SK-MEL-5 (cell line): ENCODE measurements at regions not wholly inside any gene's neighbourhood (a gene's known extent, or its start where the extent isn't known, plus 50 kb on each side); places are given as distances from the start of the nearest gene placed in this dataset.
A peak's percentile ranks its signal among the peaks of the same experiment; 100 is the strongest.
"Not testable (repeated sequence)": the region's sequence is repeated elsewhere in the genome, so short reads cannot be mapped to it uniquely, and the experiment has no call there.

Experiments used
- DNase-seq: peaks from one replicate; pipeline ENCODE4 v3.0.0-alpha.2; 2016; ENCODE audit warnings: low read depth, low spot score
- in situ Hi-C: cut with HindIII; loops from 2 replicates; pipeline ENCODE4 v1.10.0; 2016; ENCODE audit warnings: low sequenced_read_pairs, high pct_unique_total_duplicates, low pct_unique_long_range_greater_than_20kb

GRCh38 chr20:54782758-54783157, 307.4 kb downstream of the DOK5 start:
- in situ Hi-C loops, DNase-seq: not testable (repeated sequence)

- in situ Hi-C loops, result no loop called here
- DNase-seq, result no peak
These were observed 299.0 kb downstream of the DOK5 start for GRCh38 chr20:54774426-54774825.

- in situ Hi-C loops, result no loop called here
- no peak for DNase-seq
These were observed 298.2 kb downstream of the DOK5 start for GRCh38 chr20:54773643-54774000.

GRCh38 chr20:54772893-54773642, 297.7 kb downstream of the DOK5 start:
- in situ Hi-C loops, result no loop called here
- DNase-seq, result no peak

- no peak for DNase-seq
- in situ Hi-C loops, result no loop called here
These were observed 291.1 kb downstream of the DOK5 start for GRCh38 chr20:54766483-54766882.

- no peak for DNase-seq
- in situ Hi-C loops, result no loop called here
These were observed 288.0 kb downstream of the DOK5 start for GRCh38 chr20:54763366-54763765.

GRCh38 chr20:54759589-54759988, 284.2 kb downstream of the DOK5 start:
- no peak for DNase-seq

GRCh38 chr20:54746796-54747195, 271.4 kb downstream of the DOK5 start:
- DNase-seq, result no peak
- in situ Hi-C loops, result no loop called here

More at GRCh38 chr20:54759589-54759988, 284.2 kb downstream of the DOK5 start:
- in situ Hi-C loops, result no loop called here

- no peak for DNase-seq
- in situ Hi-C loops, result no loop called here
These were observed 270.4 kb downstream of the DOK5 start for GRCh38 chr20:54745780-54746179.

GRCh38 chr20:54744097-54744496, 268.7 kb downstream of the DOK5 start:
- no peak for DNase-seq
- in situ Hi-C loops, result no loop called here

GRCh38 chr20:54742193-54742592, 266.8 kb downstream of the DOK5 start:
- in situ Hi-C loops, result no loop called here
- no peak for DNase-seq

- DNase-seq, result no peak
- in situ Hi-C loops, result no loop called here
These were observed 261.0 kb downstream of the DOK5 start for GRCh38 chr20:54736421-54736820.

GRCh38 chr20:54733687-54734086, 258.3 kb downstream of the DOK5 start:
- in situ Hi-C loops, result no loop called here
- DNase-seq, result no peak

GRCh38 chr20:54727490-54727889, 252.1 kb downstream of the DOK5 start:
- DNase-seq, result no peak
- in situ Hi-C loops, result no loop called here

GRCh38 chr20:54726687-54727300, 251.4 kb downstream of the DOK5 start:
- DNase-seq, result peak; percentile 55
- in situ Hi-C loops, result no loop called here

GRCh38 chr20:54725266-54725665, 249.9 kb downstream of the DOK5 start:
- in situ Hi-C loops, DNase-seq: not testable (repeated sequence)

- in situ Hi-C loops, result no loop called here
- no peak for DNase-seq
These were observed 248.3 kb downstream of the DOK5 start for GRCh38 chr20:54723723-54724122.

GRCh38 chr20:54717983-54718382, 242.6 kb downstream of the DOK5 start:
- in situ Hi-C loops, result no loop called here
- DNase-seq, result no peak

- in situ Hi-C loops, result no loop called here
- DNase-seq, result no peak
These were observed 241.4 kb downstream of the DOK5 start for GRCh38 chr20:54716790-54717189.
